B cell (primary cell): ENCODE measurements at regions not wholly inside any gene's neighbourhood (a gene's known extent, or its start where the extent isn't known, plus 50 kb on each side); places are given as distances from the start of the nearest gene placed in this dataset.

ENCODE experiments used
- ATAC-seq: fragments of 200-7000 bp; cut with Tn5 transposase; one replicate; pipeline ENCODE4 v1.10.0; 2021; ENCODE audit warnings: low read depth, mild to moderate bottlenecking, moderate number of reproducible peaks, moderate library complexity
- CTCF ChIA-PET: fragments of 350-600 bp; sonication (Branson Sonifier 250); formaldehyde crosslinking; loops from one replicate; lab custom pipeline; 2021; ENCODE audit warnings: antibody characterized with exemption, inconsistent platforms; lab: Charles Lee
- POLR2A ChIA-PET: fragments of 350-600 bp; sonication (Branson Sonifier 250); formaldehyde crosslinking; loops from one replicate; lab custom pipeline; 2021; ENCODE audit warnings: antibody characterized with exemption; lab: Charles Lee
- DNase-seq: peaks from one replicate; pipeline ENCODE4 v3.0.0; 2013
- H2AFZ ChIP-seq: 2 replicates; pipeline ENCODE4 v1.6.1; 2012; ENCODE audit warnings: mild to moderate bottlenecking, low read depth, low read length; ENCODE audit not compliant: insufficient read depth, poor library complexity, severe bottlenecking
- H3K27ac ChIP-seq, 2 donors: 1 replicate in 1 of 2; 2 replicates in 1 of 2; pipeline ENCODE4 v1.5.1; 2012 to 2013; ENCODE audit warnings: low read length in 2 of 2, mild to moderate bottlenecking in 2 of 2, moderate library complexity in 1 of 2
- H3K27me3 ChIP-seq, 4 experiments: fragments of 200-600 bp in 1 of 4; sonication (generic) in 1 of 4; replicated peaks in 1 of 4; 1 replicate in 2 of 4; 2 replicates in 2 of 4; pipeline versions ENCODE4 v1.6.1 to v1.7.0; 2013 to 2016; ENCODE audit warnings: low read length in 3 of 4, mild to moderate bottlenecking in 2 of 4, mixed read lengths in 1 of 4, moderate library complexity in 1 of 4; ENCODE audit not compliant: insufficient read depth in 4 of 4, control insufficient read depth in 3 of 4; ENCODE audit errors: control extremely low read depth in 1 of 4
- H3K36me3 ChIP-seq, 2 experiments: replicated peaks in 1 of 2; 1 replicate in 1 of 2; 2 replicates in 1 of 2; pipeline versions ENCODE4 v1.6.1 to v1.7.1; 2013; ENCODE audit warnings: low read length in 1 of 2; ENCODE audit not compliant: insufficient read depth in 2 of 2, control insufficient read depth in 1 of 2; ENCODE audit errors: control extremely low read depth in 1 of 2, extremely low read depth in 1 of 2
- H3K4me1 ChIP-seq, 2 donors: fragments of 200-600 bp in 1 of 2; sonication (generic) in 1 of 2; 1 replicate in 1 of 2; 2 replicates in 1 of 2; pipeline versions ENCODE4 v1.5.1 to v1.6.1; 2013 to 2017; ENCODE audit warnings: low read length in 2 of 2; ENCODE audit not compliant: control insufficient read depth in 2 of 2, insufficient read depth in 2 of 2
- H3K4me2 ChIP-seq: replicated peaks from 2 replicates; pipeline ENCODE3; 2012; ENCODE audit warnings: mild to moderate bottlenecking, low read depth, low read length; ENCODE audit not compliant: poor library complexity, severe bottlenecking
- H3K4me3 ChIP-seq, 5 experiments: fragments of 200-600 bp in 1 of 5; sonication (generic) in 1 of 5; 1 replicate in 3 of 5; 2 replicates in 2 of 5; pipeline versions ENCODE4 v1.5.1 to v1.7.0; 2011 to 2016; ENCODE audit warnings: low read length in 4 of 5, mild to moderate bottlenecking in 4 of 5, low read depth in 2 of 5, control low read depth in 1 of 5, moderate library complexity in 1 of 5; ENCODE audit not compliant: insufficient read depth in 1 of 5; ENCODE audit errors: control extremely low read depth in 1 of 5, extremely low read depth in 1 of 5
- H3K79me2 ChIP-seq: fragments of 200-600 bp; sonication (generic); one replicate; pipeline ENCODE4 v1.6.0; 2016; ENCODE audit warnings: low read length; ENCODE audit not compliant: control insufficient read depth, insufficient read depth
- H3K9ac ChIP-seq: fragments of 200-600 bp; sonication (generic); 2 replicates; pipeline ENCODE4 v1.6.1; 2017; ENCODE audit warnings: mild to moderate bottlenecking, low read length, moderate library complexity
- H3K9me3 ChIP-seq, 3 donors: one replicate each; pipeline versions ENCODE4 v1.6.1 to v1.7.1; 2013; ENCODE audit warnings: low read length in 2 of 3; ENCODE audit not compliant: control insufficient read depth in 2 of 3, insufficient read depth in 1 of 3; ENCODE audit errors: control extremely low read depth in 1 of 3
- H4K20me1 ChIP-seq: 2 replicates; pipeline ENCODE4 v1.6.0; 2012; ENCODE audit warnings: mild to moderate bottlenecking, low read length; ENCODE audit not compliant: insufficient read depth, control insufficient read depth, poor library complexity, severe bottlenecking
- H3K27ac Mint-ChIP-seq: one replicate; pipeline ENCODE4 v1.8.0; 2021; ENCODE audit warnings: mixed read lengths
- H3K27me3 Mint-ChIP-seq: one replicate; pipeline ENCODE4 v1.8.0; 2021; ENCODE audit warnings: mixed read lengths
- H3K4me1 Mint-ChIP-seq: one replicate; pipeline ENCODE4 v1.8.0; 2021; ENCODE audit warnings: mixed read lengths
- H3K4me3 Mint-ChIP-seq: one replicate; pipeline ENCODE4 v1.8.0; 2021; ENCODE audit warnings: mixed read lengths
- H3K9me3 Mint-ChIP-seq: one replicate; pipeline ENCODE4 v1.8.0; 2022; ENCODE audit warnings: mixed read lengths; ENCODE audit not compliant: insufficient read depth
- CTCF ChIP-seq: fragments of 200-600 bp; IDR thresholded peaks from one replicate; pipeline ENCODE4 v1.8.0; 2022; ENCODE audit warnings: antibody characterized with exemption, mild to moderate bottlenecking
- EZH2 ChIP-seq: IDR thresholded peaks from 2 replicates; pipeline ENCODE4 v1.6.1; 2012; ENCODE audit warnings: borderline replicate concordance, low read depth, mild to moderate bottlenecking, moderate library complexity, low read length; ENCODE audit not compliant: insufficient read depth, poor library complexity, severe bottlenecking
- WGBS: methylation state at CpG from one replicate; pipeline ENCODE4 v1.1.5; 2013; ENCODE audit warnings: missing lambda C conversion rate; ENCODE audit not compliant: insufficient coverage; 5-methylcytosine and 5-hydroxymethylcytosine counted together
- intact Hi-C: fragments of 100-400 bp; cut with micrococcal nuclease; formaldehyde crosslinking; loops from one replicate; pipeline ENCODE4 v1.10.0; 2022

- Histone ChIP-seq H3K27me3 (no peaks in the 10 kb centered on the region), H3K79me2 (no peaks in the 10 kb centered on the region), H4K20me1 (no peaks in the 10 kb centered on the region), H3K27ac (no peak overlapping the region), H3K36me3 (no peaks in the 10 kb centered on the region), H3K9me3 (no peaks in the 10 kb centered on the region), H3K4me1 (no peaks in the 10 kb centered on the region), H3K4me3 (no peak overlapping the region), H2AFZ (no peak overlapping the region), H3K9ac (no peak overlapping the region), H3K4me2 (no peak overlapping the region)
- no peaks in the 10 kb centered on the region for H3K4me1 Mint-ChIP-seq
- no peak for DNase-seq
- no peak overlapping the region for H3K27ac Mint-ChIP-seq
- no peak overlapping the region for H3K4me3 Mint-ChIP-seq
- ChIA-PET POLR2A (no interaction called here), CTCF (no interaction called here)
- no peaks in the 10 kb centered on the region for H3K9me3 Mint-ChIP-seq
- no CpG with 5 or more reads among the region's 2 CpGs for WGBS
- intact Hi-C loops = no loop called here
- H3K27me3 Mint-ChIP-seq = no peaks in the 10 kb centered on the region
- no peak for ATAC-seq
- TF ChIP-seq CTCF (no peak), EZH2 (no peak)
Observed at GRCh38 chr4:31667686-31668085, 947.5 kb downstream of the PCDH7 start.

- DNase-seq (no peak), ATAC-seq (no peak)
- no peaks in the 10 kb centered on the region for H3K9me3 Mint-ChIP-seq
- intact Hi-C loops = no loop called here
- H3K27me3 ChIP-seq = no peaks in the 10 kb centered on the region
- H3K4me3 ChIP-seq = no peak overlapping the region
- H4K20me1 ChIP-seq = no peaks in the 10 kb centered on the region
- H3K36me3 ChIP-seq = no peaks in the 10 kb centered on the region
- POLR2A ChIA-PET = no interaction called here
- H3K79me2 ChIP-seq = no peaks in the 10 kb centered on the region
- H3K4me2 ChIP-seq = no peak overlapping the region
- H3K27me3 Mint-ChIP-seq = no peaks in the 10 kb centered on the region
- H3K9me3 ChIP-seq = peaks cover 0 to under 1% (median 0%) of the 10 kb centered on the region in 3 donors
- no peak for TF ChIP-seq EZH2
- CTCF ChIA-PET = no interaction called here
- H3K27ac Mint-ChIP-seq = no peak overlapping the region
- H3K4me3 Mint-ChIP-seq = no peak overlapping the region
- no peak overlapping the region for H2AFZ ChIP-seq
- H3K4me1 Mint-ChIP-seq = no peaks in the 10 kb centered on the region
- H3K4me1 ChIP-seq = no peaks in the 10 kb centered on the region
- WGBS = 80% methylated on average over 1 of the region's 1 CpG
- H3K9ac ChIP-seq = no peak overlapping the region
- H3K27ac ChIP-seq = no peak overlapping the region
Observed at GRCh38 chr4:31674313-31674947, 954.3 kb downstream of the PCDH7 start.
